Osteocyte (in vitro differentiated cells): ENCODE measurements at regions not wholly inside any gene's neighbourhood (a gene's known extent, or its start where the extent isn't known, plus 50 kb on each side); places are given as distances from the start of the nearest gene placed in this dataset.

ENCODE experiments used
- DNase-seq: peaks from one replicate; pipeline ENCODE4 v3.0.0; 2021; ENCODE audit warnings: mixed read lengths; ENCODE audit not compliant: unreplicated experiment; ENCODE audit errors: extremely low spot score
- H3K27ac Mint-ChIP-seq: one replicate; pipeline ENCODE4 v1.8.0; 2021; ENCODE audit warnings: mild to moderate bottlenecking, mixed read lengths; ENCODE audit not compliant: unreplicated experiment
- H3K27me3 Mint-ChIP-seq: one replicate; pipeline ENCODE4 v1.8.0; 2021; ENCODE audit warnings: mixed read lengths; ENCODE audit not compliant: unreplicated experiment
- H3K36me3 Mint-ChIP-seq: one replicate; pipeline ENCODE4 v1.8.0; 2021; ENCODE audit warnings: mixed read lengths; ENCODE audit not compliant: unreplicated experiment
- H3K4me1 Mint-ChIP-seq: one replicate; pipeline ENCODE4 v1.8.0; 2021; ENCODE audit warnings: mixed read lengths; ENCODE audit not compliant: unreplicated experiment
- H3K4me3 Mint-ChIP-seq: one replicate; pipeline ENCODE4 v1.8.0; 2021; ENCODE audit warnings: mild to moderate bottlenecking, moderate library complexity, mixed read lengths; ENCODE audit not compliant: unreplicated experiment
- H3K9me3 Mint-ChIP-seq: one replicate; pipeline ENCODE4 v1.8.0; 2021; ENCODE audit warnings: mixed read lengths; ENCODE audit not compliant: unreplicated experiment
- CTCF ChIP-seq: fragments of 200-600 bp; sonication (generic); IDR thresholded peaks from 2 replicates; pipeline ENCODE4 v1.5.0; 2021; ENCODE audit warnings: antibody characterized with exemption, mild to moderate bottlenecking, moderate library complexity

DNA sequence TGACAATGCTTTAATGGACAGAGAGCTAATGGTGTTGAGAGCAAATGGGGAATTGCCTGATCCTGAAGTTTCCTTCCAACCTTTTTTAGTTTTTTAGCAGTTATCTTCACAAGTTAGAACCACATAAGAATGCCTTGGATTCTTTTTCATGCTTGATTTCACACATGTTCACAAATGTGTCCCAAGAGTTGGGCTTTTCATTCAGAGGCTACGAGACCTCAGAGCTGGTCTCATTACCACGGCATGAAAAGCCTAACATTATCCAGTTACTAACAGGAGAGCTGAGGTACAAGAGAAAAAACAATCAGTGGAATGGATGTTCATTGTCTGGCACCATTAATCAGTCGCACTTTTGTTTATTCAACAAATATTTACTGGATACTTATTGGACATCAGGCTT is 340.6 kb downstream of the ZNF326 start:
- no peaks in the 10 kb centered on the region for H3K4me1 Mint-ChIP-seq
- no peak overlapping the region for H3K4me3 Mint-ChIP-seq
- H3K27ac Mint-ChIP-seq, result no peak overlapping the region
- H3K9me3 Mint-ChIP-seq, result no peaks in the 10 kb centered on the region
- no peaks in the 10 kb centered on the region for H3K27me3 Mint-ChIP-seq
- DNase-seq, result no peak
- no peaks in the 10 kb centered on the region for H3K36me3 Mint-ChIP-seq
- no peak for TF ChIP-seq CTCF

DNA sequence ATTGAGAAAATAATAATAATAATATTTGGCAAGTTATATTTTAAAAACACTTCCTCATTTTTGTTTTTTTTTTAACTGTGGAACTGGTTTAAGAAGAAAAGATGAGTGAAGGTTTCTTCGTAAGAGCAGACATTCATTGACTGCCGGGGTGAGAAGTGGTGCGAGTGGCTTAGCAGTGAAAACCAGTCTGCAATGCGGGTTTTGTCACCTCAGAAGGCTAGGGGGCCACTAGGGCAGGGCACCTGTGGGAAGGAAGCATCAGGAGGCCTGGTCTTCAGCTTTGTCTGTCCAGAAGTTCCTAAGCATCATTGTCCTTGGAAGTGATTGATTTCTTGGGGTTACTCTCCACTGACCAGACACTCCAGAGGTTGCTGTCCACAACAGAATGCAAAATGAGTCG is 339.2 kb downstream of the ZNF326 start:
- DNase-seq, result no peak
- no peaks in the 10 kb centered on the region for H3K36me3 Mint-ChIP-seq
- no peak for TF ChIP-seq CTCF

DNA sequence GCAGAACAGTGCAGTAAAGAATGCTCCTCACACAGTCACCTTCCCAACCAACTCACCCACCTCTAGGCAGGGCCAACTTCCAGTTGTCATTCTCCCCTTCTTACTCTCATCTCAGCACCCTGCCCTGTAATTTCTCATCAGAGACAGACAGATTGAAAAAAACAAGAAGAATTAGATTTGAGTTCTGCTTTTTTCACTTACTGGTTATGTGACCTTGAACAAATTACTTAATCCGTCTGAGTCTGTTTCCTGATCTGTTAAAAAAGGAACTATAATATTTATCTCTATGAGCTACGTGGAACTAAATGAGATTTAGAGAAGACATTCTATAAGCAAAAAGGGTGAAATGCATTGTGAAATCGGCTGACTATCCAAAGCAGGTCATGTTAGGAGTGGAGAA is 330.3 kb downstream of the ZNF326 start:
- H3K9me3 Mint-ChIP-seq, result no peaks in the 10 kb centered on the region
- no peaks in the 10 kb centered on the region for H3K27me3 Mint-ChIP-seq
- no peak overlapping the region for H3K27ac Mint-ChIP-seq
- DNase-seq, result no peak
- no peaks in the 10 kb centered on the region for H3K4me1 Mint-ChIP-seq
- TF ChIP-seq CTCF, result no peak
- no peaks in the 10 kb centered on the region for H3K36me3 Mint-ChIP-seq
- H3K4me3 Mint-ChIP-seq, result no peak overlapping the region

More for the DNA sequence above, 339.2 kb downstream of the ZNF326 start:
- Mint-ChIP-seq H3K9me3 (no peaks in the 10 kb centered on the region), H3K4me1 (no peaks in the 10 kb centered on the region), H3K27me3 (no peaks in the 10 kb centered on the region), H3K27ac (no peak overlapping the region), H3K4me3 (no peak overlapping the region)

GRCh38 chr1:90322186-90322585 is 327.3 kb downstream of the ZNF326 start:
- DNase-seq, result no peak
- Mint-ChIP-seq H3K4me3 (no peak overlapping the region), H3K4me1 (no peaks in the 10 kb centered on the region), H3K27ac (no peak overlapping the region), H3K27me3 (no peaks in the 10 kb centered on the region), H3K9me3 (no peaks in the 10 kb centered on the region), H3K36me3 (no peaks in the 10 kb centered on the region)
- no peak for TF ChIP-seq CTCF

- Mint-ChIP-seq H3K27ac (no peak overlapping the region), H3K27me3 (no peaks in the 10 kb centered on the region), H3K4me3 (no peak overlapping the region), H3K9me3 (no peaks in the 10 kb centered on the region), H3K36me3 (no peaks in the 10 kb centered on the region), H3K4me1 (no peaks in the 10 kb centered on the region)
- TF ChIP-seq CTCF, result no peak
- no peak for DNase-seq
Observed at GRCh38 chr1:90319918-90320317, 325.0 kb downstream of the ZNF326 start.
